GF-D8 (cell line): ENCODE measurements at regions not wholly inside any gene's neighbourhood (a gene's known extent, or its start where the extent isn't known, plus 50 kb on each side); places are given as distances from the start of the nearest gene placed in this dataset.
"Not testable (repeated sequence)": the region's sequence is repeated elsewhere in the genome, so short reads cannot be mapped to it uniquely, and the experiment has no call there.

Source experiments
- DNase-seq: peaks from one replicate; lab custom pipeline; 2025; lab: John Stamatoyannopoulos, UW

DNA sequence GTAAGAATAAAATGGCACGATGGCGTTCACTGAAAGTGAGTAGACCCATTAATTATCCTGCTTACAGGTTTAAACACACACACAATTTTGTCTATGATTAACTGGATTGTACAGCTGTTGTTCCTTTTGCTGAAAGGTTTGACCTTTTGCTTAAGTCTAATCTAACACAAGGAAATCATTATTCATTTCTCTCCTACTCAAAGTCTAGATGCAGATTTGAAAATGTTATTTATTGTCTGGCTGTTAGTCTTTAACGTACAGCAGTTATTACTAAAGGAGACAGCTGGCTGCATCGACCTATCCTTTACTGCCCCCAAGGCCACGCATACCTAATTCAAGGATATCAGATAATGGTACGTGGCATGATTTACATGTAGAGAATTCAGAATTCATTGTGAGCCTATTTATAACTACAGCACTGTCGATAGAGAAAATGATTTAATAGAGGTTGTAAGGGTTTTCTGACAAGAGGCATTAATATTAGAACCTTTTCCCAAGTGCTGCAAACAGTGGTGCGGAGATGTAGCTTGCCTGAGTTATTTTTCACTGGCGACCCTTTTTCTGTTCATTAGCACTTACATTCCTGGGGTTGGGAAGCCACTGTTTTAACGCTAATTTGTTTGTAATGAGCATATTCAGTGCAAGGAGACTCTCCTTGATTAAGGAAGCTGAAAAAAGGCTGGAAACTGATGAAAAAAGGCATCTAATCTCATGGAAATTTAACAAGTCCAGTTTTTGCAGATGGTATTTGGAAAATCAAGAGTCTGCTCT is 368.4 kb upstream of the GRAMD2B start:
- DNase-seq = no peak

DNA sequence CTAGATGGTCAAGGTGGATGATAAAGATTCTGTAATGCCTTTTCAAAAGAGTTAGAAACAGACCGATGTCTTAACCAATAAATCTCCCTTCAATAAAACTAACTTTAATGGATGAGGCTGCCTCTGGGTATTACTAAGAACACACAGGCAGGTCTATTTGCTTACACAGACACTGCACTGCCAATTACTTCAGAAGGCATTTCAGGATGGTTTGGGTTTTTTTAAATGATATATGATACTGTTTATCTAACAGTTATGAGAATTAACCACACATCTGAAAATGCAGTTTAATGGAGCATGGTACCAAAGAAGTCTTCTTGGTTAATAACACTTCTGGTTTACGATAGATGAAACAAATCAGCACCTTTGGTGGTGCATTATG is 367.9 kb upstream of the GRAMD2B start:
- no peak for DNase-seq

- no peak for DNase-seq
These were observed 366.9 kb upstream of the GRAMD2B start for GRCh38 chr5:126056352-126056751.

- no peak for DNase-seq
These were observed 366.2 kb upstream of the GRAMD2B start for GRCh38 chr5:126056851-126057622.

DNA sequence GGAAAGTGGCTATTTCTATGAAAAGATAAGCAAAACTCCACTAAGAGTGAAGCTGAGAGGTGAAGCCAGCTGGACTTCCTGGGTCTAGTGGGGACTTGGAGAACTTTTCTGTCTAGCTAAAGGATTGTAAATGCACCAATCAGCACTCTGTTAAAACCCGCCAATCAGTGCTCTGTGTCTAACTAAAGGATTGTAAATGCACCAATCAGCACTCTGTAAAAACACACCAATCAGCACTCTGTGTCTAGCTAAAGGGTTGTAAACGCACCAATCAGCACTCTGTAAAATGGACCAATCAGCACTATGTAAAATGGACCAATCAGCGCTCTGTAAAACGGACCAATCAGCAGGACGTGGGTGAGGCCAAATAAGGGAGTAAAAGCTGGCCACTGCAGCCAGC is 364.8 kb upstream of the GRAMD2B start:
- not testable (repeated sequence) for DNase-seq

DNA sequence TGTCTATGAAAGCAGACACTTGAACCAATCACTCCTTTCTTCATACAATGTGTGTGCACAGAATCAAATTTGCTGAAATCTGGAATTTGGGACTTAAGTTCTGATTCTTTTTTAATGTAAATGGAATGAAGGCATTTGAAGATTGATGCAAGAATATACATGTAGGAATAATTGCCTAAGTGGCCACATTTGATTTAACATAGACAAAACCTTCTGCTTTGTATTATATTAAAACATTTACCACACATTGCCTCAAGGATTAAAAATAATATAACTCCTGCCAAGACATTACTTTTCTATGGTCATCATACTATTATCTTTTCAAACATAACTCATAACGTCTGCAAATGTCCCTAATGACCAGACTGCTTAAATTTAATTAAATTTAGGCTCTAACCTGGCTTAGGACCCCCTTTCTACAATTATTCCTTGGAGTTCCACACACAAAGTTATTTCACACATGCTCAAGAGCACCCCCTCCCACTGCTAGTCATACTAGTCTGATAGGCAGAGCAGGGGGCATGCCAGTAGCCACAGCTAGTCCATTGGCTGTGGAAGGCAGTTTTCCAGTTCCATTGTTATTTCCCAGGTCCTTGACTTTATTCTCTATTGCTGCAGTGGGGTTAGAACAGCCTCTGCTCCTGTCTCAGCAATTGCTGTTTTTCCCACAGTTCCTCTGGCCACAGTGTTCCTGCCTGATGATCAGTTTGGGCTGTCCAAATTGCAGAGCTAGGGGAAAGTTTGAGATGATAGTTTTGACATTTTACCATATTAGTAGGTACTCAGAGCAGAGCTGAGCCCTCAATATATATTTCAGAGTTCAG is 360.6 kb upstream of the GRAMD2B start:
- DNase-seq = no peak

- no peak for DNase-seq
These were observed 358.1 kb upstream of the GRAMD2B start for GRCh38 chr5:126065061-126065460.

DNA sequence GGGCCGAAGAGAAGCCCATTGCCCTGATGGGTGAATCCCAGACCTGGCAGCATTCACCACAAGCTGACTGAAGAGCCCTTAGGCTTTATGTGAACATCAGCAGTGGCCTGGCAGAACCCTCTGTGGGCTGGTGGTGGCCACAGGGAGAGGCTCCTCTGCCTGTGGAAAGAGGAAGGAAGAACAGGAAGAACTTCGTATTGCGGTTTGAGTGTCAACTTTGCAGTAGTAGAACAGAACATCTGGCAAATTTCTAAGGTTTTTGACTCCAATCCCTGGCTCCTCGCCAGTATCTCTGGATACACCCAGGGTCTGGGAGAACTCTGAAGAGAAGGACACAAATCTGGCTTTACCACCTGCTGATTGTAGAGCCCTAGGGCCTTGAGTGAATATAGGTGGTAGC is 356.4 kb upstream of the GRAMD2B start:
- peak; percentile 35 for DNase-seq

- DNase-seq = no peak
These were observed 355.8 kb upstream of the GRAMD2B start for GRCh38 chr5:126067404-126067803.

DNA sequence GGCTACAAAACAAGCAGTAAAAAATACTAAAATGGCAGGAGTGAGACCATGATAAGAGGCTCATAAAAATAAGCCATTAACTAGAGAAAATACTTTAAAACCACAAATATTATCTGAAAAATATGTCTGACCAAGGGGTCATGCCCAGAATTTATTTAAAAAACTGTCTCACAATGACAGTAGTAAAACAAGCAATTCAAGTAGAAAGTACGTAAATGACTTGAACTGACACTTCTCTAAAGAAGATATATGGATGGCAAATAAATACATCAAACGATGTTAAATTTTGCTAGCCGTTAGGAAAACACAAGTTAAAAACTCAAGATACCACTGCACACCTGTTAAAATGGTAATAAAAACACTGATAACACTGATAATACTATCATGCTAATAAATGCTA is 353.9 kb upstream of the GRAMD2B start:
- no peak for DNase-seq

DNA sequence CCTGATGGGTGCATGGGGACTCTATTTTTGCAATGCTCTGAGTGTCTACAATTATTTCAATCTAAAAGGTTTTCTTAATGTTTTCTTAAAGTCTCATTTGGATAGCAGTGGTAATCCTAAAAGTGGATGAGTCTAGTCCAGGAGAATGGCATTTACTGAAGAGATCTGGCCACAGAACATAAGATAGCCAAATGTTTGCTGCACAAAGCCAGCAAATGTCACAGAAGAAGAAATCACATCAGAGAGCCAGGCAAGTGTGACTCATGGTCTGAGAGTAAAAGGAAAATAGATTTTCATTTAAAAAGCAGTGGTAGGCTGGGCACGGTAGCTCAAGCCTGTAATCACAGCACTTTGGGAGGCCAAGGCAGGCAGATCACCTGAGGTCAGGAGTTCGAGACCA is 352.7 kb upstream of the GRAMD2B start:
- no peak for DNase-seq

GRCh38 chr5:126074538-126074937 is 348.7 kb upstream of the GRAMD2B start:
- DNase-seq = no peak

DNA sequence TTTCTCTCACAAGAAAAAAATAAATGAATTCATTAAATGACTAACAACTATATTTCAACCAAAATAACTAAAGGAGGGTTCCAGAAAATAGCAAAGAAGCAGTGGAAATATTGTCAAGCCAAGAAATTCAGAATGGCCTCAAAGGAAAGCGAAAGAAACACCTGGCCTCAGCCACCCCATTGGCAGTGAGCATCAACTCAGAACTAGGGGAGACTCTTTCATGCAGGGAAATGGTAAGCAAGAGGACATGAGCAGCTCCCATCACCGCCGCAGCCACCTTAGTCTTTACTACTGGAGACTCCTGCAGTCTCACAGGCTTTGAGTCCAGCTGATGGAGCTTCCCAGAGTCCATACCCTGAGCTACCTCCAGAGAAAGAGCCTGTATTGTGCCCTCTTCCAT is 343.9 kb upstream of the GRAMD2B start:
- DNase-seq = no peak

DNA sequence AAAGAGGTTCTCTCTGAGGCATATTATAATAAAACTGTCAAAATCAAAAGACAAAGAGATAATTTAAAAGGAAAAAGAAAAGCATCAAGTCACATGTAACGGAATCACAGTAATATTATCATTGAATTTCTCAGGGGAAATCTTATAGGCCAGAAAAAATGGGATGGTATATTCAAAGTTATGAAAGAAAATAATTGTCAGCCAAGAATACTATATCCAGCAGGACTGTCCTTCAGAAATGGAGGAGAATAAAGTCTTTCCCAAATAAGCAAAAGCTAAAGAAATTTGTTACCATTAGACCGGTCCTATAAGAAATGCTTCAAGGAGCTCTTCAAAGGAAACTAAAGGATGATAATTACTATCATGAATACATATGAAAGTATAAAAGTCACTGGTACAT is 342.0 kb upstream of the GRAMD2B start:
- no peak for DNase-seq

DNA sequence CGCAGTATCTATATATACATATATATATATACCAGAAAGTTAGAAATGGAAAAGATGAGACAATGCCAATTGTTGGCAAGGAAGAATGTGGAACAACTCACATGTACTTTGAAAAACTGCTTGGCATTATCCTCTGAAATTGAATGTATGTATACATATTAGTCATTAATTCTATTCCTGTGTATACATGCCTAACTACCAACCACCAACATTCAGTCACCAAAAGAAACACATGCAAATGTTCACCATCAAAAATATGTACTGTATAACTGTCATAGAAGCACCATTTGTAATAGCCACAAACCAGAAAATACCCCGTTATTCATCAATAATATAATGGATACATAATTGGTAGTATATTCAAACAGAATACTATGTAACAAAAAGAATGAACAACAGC is 330.2 kb upstream of the GRAMD2B start:
- DNase-seq = no peak

DNA sequence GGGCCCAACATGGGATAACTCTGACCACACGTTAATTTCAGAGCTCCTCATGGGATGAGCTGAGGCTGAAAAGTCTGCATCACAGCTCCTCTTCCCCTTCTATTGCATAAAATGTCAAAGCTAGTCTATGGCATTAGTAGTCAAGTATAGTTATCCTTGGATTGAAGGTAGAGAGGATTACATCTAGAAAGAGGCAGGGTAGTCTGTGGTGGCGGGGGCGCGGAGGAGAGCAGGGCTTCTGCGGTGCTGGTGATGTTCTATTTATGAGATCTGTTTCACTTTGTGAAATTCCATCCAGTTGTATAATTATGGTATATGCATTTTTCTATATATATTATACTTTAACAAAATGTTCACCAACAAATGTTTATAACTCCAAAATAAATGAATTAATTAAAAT is 329.5 kb upstream of the GRAMD2B start:
- DNase-seq = no peak

DNA sequence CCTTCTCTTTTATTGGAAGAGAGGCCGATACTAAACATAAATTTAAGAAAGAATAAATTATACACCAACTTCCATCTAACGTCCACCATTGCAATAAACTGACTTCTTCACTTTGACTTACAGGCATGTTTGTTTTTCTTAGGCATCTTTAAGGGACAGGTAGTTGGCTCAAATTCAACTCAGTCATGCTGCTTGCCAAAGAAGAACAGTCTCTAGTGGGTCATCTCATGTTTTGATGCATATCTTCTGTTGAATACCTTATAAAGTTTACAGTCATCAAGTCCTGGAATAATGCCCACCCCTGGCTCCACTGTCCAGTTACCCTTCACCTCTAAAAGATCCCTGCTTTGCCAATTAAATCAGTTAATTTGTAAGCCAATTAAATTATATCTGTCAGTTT is 328.2 kb upstream of the GRAMD2B start:
- no peak for DNase-seq

GRCh38 chr5:126096442-126097006 is 326.7 kb upstream of the GRAMD2B start:
- no peak for DNase-seq

DNA sequence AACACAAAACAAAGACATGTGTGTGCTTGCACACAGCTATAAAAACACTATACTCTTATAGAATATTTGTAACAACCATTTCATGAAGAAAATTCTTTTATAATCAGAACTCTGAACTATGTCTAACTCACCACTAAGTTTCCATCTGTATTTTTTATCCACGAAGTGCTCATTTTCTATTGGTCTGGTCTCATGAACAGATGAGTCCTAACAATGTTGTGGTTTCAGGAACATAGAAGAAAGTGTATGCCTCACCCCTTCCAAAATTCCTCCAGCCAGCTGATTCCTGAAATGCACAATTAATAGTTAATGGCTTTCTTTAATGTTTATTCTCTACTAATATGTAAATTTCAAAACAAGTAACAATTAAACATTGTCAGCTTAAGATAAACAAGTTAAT is 325.3 kb upstream of the GRAMD2B start:
- no peak for DNase-seq

DNA sequence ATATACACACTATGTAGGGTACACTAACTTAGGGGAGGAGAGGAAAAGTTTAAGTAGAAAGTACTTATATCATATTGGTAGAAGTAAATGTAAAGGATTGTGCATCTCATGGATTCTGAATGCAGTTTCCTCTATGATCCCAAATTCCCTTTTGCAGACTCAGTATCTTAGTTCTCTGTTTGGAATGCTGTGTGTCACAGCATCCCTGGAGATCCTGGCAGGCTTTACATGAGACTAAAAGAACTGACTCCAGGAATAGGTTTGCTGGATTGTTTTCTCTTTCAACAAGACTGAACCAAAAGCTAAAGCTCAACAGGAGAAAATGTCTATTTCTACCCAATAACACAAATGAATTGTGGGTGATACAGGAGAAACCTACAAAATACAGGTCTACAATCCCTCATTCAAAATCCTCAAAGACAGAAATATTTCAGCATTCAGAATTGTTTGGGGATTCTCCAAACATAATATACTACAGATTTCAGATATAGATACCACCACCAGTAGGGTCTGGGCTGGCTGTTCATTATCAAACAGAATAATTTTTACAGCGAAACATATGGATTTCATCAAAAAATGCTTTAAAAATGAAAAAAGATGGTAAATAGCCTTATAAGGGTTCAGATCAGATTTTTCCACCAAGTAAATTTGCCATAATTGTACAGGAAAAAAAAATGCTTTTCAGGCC is 324.7 kb upstream of the GRAMD2B start:
- DNase-seq = no peak

- no peak for DNase-seq
These were observed 324.1 kb upstream of the GRAMD2B start for GRCh38 chr5:126099077-126099476.

DNA sequence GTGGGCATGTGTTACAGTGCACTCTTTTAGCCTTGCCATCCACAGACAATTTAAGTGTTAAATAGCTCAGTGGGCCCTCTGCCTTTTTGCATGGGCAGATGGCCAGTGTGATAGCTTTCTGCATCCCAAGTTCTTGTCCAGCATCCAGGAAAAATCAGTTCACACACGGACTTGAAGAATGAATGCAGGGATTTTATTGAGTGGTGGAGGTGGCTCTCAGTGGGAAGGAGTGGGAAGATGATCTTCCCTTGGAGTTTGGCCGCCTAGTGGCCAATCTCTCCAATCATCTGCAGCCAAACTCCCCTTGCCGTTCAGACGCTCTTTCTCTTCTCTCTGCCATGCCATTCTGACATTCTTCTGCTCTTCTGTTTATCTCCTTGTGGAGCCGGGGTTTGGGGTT is 322.4 kb upstream of the GRAMD2B start:
- no peak for DNase-seq
